Mesodermal cell (in vitro differentiated cells): ENCODE measurements at regions not wholly inside any gene's neighbourhood (a gene's known extent, or its start where the extent isn't known, plus 50 kb on each side); places are given as distances from the start of the nearest gene placed in this dataset.

ENCODE experiments used
- H3K27ac ChIP-seq: 2 replicates; pipeline ENCODE4 v1.7.0; 2013; ENCODE audit warnings: mild to moderate bottlenecking, low read depth, low read length, moderate library complexity; ENCODE audit not compliant: severe bottlenecking
- H3K36me3 ChIP-seq: 2 replicates; pipeline ENCODE4 v1.7.1; 2013; ENCODE audit warnings: mild to moderate bottlenecking, low read length, moderate library complexity; ENCODE audit not compliant: control insufficient read depth, insufficient read depth
- H3K4me1 ChIP-seq: one replicate; pipeline ENCODE4 v1.7.1; 2013; ENCODE audit warnings: mild to moderate bottlenecking, low read length; ENCODE audit not compliant: insufficient read depth, control insufficient read depth, poor library complexity, severe bottlenecking
- H3K4me3 ChIP-seq: 2 replicates; pipeline ENCODE4 v1.7.0; 2013; ENCODE audit warnings: low read length, control low read depth, mild to moderate bottlenecking; ENCODE audit not compliant: insufficient read depth, poor library complexity, severe bottlenecking; ENCODE audit errors: extremely low read depth
- H3K9me3 ChIP-seq: 2 replicates; pipeline ENCODE4 v1.7.1; 2013; ENCODE audit warnings: mild to moderate bottlenecking, low read length, moderate library complexity; ENCODE audit not compliant: control insufficient read depth
- WGBS, 2 experiments: methylation state at CpG; one replicate each; pipeline ENCODE4 v1.1.5; 2013; ENCODE audit warnings: missing lambda C conversion rate in 2 of 2; ENCODE audit not compliant: insufficient coverage in 2 of 2; 5-methylcytosine and 5-hydroxymethylcytosine counted together

DNA sequence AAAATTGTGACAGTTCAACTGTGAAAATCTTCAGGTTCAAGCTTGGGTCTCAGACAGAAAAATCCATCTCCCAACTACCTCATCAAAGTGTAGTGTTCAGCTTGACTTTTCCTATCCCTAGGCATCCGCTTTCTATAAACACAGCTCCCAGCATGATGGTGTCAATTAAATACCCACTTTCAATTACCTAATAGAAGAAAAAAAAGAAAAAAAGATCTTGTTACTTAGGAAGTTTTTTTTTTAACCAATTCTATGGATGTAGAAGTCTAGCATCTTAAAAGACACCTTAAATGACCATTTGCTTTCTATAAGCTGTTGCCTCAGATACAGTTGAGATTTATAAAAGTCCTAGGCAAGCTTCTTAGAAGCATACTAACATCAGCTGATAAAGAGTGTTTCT, 244.1 kb upstream of the MTNR1B start:
- WGBS, 2 experiments = no CpG with 5 or more reads among the region's 1 CpG
- H3K4me1 ChIP-seq = no peaks in the 10 kb centered on the region
- no peak overlapping the region for H3K4me3 ChIP-seq
- H3K9me3 ChIP-seq = no peaks in the 10 kb centered on the region
- H3K36me3 ChIP-seq = no peaks in the 10 kb centered on the region
- no peak overlapping the region for H3K27ac ChIP-seq

DNA sequence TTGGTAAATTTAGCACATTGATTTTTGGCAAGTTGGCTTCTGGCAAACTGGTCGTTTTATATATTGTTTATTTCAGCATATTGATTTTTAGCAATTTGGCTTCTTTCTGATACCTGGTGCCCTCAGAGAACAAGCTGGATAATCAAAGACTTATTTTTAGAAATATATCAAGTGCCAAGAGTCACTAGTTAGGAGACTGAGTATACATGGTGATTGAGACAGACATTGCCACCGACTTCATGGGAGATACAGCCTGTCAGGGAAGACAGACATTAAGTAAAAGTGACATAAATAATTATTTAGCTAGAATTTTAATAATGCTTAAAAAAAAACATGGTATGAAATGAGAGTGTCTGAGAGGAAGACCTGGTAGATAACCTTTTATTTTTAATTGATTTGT, 242.3 kb upstream of the MTNR1B start:
- H3K9me3 ChIP-seq = no peaks in the 10 kb centered on the region
- H3K36me3 ChIP-seq = no peaks in the 10 kb centered on the region
- no peak overlapping the region for H3K27ac ChIP-seq
- no peaks in the 10 kb centered on the region for H3K4me1 ChIP-seq
- WGBS, 2 experiments = no CpG with 5 or more reads among the region's 2 CpGs
- H3K4me3 ChIP-seq = no peak overlapping the region

DNA sequence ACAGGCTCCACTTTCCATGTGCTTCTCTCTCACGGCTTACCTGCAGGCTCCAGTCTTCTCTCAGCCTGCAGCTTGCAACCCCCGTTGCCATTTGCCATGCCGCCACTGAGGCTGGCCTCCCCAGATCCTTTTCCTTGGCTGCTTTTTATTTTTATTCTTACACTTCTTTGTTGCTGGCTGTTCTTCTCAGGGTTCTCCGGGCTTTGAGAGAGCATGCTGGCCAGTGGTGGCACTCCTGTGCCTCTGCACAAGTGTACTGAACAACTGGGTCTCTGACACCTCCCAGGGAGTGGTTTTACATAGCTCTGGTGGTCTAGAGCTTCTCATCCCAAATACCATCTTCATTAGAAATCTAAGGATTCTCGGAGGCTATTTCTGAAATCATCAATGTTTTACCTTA, 241.7 kb upstream of the MTNR1B start:
- WGBS, 2 experiments = 80 to 97% methylated on average over 3 to 4 of the region's 5 CpGs
- Histone ChIP-seq H3K4me3 (no peak overlapping the region), H3K9me3 (no peaks in the 10 kb centered on the region), H3K36me3 (no peaks in the 10 kb centered on the region), H3K27ac (no peak overlapping the region), H3K4me1 (no peaks in the 10 kb centered on the region)

DNA sequence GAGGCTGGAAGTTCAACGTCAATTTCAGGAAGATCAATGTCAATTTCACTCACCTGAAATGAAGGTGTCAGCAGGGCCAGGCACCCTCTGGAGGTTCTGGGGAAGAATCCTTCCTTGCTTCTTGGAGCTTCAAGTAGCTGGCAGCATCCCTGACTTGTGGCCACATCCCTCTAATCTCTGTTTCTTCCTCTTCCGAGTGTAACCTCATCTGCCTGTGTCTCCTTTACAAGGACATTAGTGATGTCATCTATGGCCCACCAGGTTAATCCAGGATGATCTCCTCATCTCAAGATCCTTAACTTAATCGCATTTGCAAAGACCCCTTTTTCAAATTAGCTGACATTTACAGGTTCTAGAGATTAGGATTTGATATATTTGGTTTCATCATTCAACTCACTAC, 240.8 kb upstream of the MTNR1B start:
- Histone ChIP-seq H3K4me3 (no peak overlapping the region), H3K36me3 (no peaks in the 10 kb centered on the region), H3K4me1 (no peaks in the 10 kb centered on the region), H3K9me3 (no peaks in the 10 kb centered on the region), H3K27ac (no peak overlapping the region)
- 81 to 87% methylated on average over 2 of the region's 3 CpGs for WGBS, 2 experiments

DNA sequence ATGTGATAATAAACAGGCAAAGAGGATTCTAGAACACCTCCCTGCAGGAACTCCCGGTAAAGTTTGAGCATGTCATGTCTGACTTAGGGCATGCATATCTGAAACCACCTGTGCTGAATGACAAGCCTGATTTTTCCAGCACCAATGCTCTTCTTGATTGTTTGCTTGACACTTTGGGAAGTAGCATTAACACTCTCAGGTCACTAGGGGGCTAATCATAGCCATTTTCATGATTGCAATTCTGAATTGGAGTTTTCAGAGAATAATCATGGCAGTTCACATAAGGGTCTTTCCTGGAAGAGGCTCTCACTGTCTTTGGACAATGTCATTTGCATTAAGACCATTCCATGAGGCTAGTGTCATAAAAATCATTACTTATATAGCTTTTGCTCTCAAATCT, 234.4 kb upstream of the MTNR1B start:
- Histone ChIP-seq H3K27ac (no peak overlapping the region), H3K4me3 (no peak overlapping the region), H3K36me3 (no peaks in the 10 kb centered on the region), H3K9me3 (no peaks in the 10 kb centered on the region), H3K4me1 (no peaks in the 10 kb centered on the region)
- 69 to 75% methylated on average over 1 of the region's 1 CpG for WGBS, 2 experiments

DNA sequence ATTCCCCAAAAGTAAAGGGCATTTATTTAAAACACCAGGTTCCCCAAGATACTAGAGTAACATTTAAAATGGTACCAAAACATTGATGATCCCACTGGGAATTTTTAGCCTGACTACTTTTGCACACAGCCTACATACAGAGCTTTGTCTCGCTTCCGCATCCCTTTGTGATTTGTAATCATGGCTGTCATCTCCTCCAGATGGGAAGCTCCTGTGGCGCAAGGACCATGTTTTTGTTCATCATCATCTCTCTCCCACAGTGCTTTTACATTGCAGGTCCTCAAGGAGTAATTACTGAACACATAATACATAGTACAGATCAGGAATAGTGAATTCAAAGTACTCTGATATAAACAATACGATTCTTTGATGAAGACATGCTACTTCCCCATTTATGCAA, 231.2 kb upstream of the MTNR1B start:
- WGBS, 2 experiments = 96 to 100% methylated on average over 3 of the region's 4 CpGs
- no peaks in the 10 kb centered on the region for H3K9me3 ChIP-seq
- H3K36me3 ChIP-seq = no peaks in the 10 kb centered on the region
- no peak overlapping the region for H3K27ac ChIP-seq
- H3K4me3 ChIP-seq = no peak overlapping the region
- no peaks in the 10 kb centered on the region for H3K4me1 ChIP-seq

DNA sequence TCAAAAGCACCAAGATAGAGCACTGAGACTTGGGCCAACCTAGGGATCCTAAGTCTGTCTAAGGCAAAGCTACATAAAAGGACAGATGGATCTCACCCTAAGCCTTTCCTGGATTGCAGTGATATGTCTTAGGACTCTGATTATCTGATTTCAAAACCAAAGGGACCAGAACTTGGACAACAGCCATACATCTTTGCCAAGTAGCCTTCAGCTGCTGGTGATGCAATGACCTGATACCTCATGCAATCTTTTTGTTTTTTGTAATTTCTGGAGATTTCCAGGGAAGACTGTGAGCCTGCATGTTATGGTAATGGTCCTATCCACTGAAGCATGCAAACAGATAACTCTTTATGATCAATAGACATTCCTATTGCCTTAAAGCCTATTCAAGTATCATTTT, 230.4 kb upstream of the MTNR1B start:
- Histone ChIP-seq H3K9me3 (no peaks in the 10 kb centered on the region), H3K27ac (no peak overlapping the region), H3K4me3 (no peak overlapping the region), H3K4me1 (no peaks in the 10 kb centered on the region), H3K36me3 (no peaks in the 10 kb centered on the region)

DNA sequence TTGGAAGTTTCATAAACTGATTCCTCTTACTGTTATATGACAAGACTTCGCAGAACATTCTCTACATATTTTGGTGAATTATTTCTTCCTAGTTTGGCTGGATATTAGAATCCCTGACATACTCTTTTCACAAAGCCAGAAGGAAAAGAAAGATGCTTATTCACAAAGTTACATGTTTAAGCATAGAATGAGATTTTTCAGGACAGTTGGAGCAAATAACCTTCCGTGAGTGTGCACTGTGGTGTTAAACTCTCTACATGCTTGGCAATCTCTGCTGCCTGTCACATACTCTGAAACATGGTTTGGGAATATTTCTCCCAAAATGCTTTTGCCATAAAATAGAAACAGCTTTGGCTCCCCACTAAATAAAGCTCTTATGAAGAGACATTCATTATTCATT, 230.0 kb upstream of the MTNR1B start:
- WGBS, 2 experiments = no CpG with 5 or more reads among the region's 2 CpGs

DNA sequence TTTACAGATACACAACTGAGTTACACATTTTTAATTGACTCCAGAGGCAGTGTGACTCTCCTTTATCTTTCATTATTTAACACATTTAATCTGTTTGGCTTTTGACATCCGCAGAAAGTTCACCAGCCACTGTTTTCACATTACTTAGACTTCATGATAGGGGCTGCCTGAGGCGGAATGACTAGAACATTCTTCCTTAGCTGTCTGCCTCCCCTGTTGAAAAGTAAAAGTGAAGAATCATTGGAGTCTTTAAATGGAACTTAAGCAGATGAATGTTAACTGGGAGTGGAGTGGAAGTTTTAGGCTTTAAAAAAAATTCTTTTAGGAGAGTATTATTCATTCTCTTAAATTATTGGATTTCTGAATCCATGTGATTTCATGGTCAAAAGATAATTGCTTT, 229.2 kb upstream of the MTNR1B start:
- no CpG with 5 or more reads among the region's 2 CpGs for WGBS, 2 experiments
- Histone ChIP-seq H3K9me3 (no peaks in the 10 kb centered on the region), H3K27ac (no peak overlapping the region), H3K4me1 (no peaks in the 10 kb centered on the region), H3K4me3 (no peak overlapping the region), H3K36me3 (no peaks in the 10 kb centered on the region)

More for the DNA sequence above, 230.0 kb upstream of the MTNR1B start:
- Histone ChIP-seq H3K9me3 (no peaks in the 10 kb centered on the region), H3K27ac (no peak overlapping the region), H3K4me1 (no peaks in the 10 kb centered on the region), H3K36me3 (no peaks in the 10 kb centered on the region), H3K4me3 (no peak overlapping the region)

DNA sequence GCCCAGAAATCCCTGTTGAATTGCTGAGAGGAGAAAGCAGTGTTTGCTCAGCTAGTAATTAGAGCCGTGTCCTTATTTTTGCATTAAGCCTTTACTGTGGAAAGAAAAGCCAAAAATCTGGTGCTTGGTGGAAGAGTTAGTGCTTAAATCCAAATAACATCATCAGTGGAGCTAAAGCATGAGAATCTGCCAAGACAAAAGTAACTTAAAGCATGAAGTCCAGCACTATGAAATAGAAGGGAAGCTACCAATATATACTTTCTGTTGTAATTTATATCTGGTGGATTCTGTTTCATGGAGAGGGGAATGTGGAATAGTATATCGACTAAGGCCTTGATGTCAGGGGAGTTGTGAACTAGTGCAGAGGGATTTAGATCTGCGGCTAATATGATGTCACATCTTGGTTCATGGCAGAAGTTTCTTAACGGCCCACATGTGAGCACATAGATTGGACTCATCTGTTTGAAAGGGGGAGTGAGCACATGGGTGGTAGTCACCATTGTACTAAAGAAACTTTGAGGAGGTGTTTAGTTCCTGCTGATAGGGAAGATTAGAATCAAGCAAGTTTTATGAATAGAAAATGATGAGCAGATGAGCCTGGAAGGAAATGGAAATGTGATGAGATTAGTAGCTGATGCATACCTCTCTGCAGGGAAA, 224.4 kb upstream of the MTNR1B start:
- peaks cover 3% of the 10 kb centered on the region for H3K9me3 ChIP-seq
- 86 to 97% methylated on average over 3 of the region's 4 CpGs for WGBS, 2 experiments

DNA sequence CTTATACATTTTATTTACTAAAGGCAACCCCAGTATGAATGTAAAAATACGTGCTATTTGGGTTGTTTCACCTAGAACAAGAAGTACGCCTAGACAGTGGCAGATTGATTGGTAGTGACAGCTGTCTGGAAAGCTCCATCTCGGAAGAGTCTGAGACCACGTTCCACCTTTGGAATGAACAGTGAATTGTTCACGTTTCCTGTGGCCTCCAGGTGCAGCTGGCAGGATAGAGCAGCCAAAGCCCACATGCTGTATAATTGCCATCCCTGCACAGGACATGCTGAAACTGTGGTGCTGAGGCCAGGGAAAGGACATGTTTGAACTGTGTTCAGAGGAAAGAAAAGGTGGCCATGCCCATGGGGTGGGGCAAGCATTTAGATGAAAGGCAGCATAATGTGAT, 218.7 kb upstream of the MTNR1B start:
- Histone ChIP-seq H3K4me3 (no peak overlapping the region), H3K9me3 (peaks cover 3% of the 10 kb centered on the region), H3K27ac (no peak overlapping the region), H3K36me3 (no peaks in the 10 kb centered on the region), H3K4me1 (no peaks in the 10 kb centered on the region)
- 94 to 96% methylated on average over 3 to 5 of the region's 5 CpGs for WGBS, 2 experiments

More for the DNA sequence above, 224.4 kb upstream of the MTNR1B start:
- no peaks in the 10 kb centered on the region for H3K4me1 ChIP-seq
- H3K27ac ChIP-seq = no peak overlapping the region
- no peak overlapping the region for H3K4me3 ChIP-seq
- H3K36me3 ChIP-seq = no peaks in the 10 kb centered on the region
